ENCODE measurements at regions not wholly inside any gene's neighbourhood (a gene's known extent, or its start where the extent isn't known, plus 50 kb on each side); places are given as distances from the start of the nearest gene placed in this dataset.

- no peak for DNase-seq (ENCODE audit: low spot score)
- TF ChIP-seq CTCF (IDR thresholded peaks at IDR 0.05; ENCODE audit: extremely low read depth, missing control alignments) = no peak
Measured at GRCh38 chr19:30920222-30920621, 429.0 kb downstream of the TSHZ3 start.

DNA sequence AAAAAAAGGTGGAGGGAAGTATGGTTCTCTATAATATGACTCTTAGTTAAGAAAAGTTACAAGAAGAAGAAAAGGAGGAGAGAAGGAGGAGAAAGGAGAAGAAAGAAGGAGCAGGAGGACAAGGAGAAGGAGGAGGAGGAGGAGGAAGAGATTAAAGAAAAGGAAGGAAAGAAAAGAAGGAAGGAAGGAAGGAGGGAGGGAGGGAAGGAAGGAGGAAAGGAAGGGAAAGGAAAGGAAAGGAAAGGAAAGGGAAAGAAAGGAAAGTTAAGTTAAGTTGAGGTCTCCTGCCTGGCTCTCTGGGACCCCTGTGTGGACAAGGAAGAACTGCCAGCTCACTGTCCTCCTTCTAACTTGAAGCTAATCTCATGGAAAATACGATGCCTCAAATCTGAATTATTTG lies 429.5 kb downstream of the TSHZ3 start:
- no peak for TF ChIP-seq CTCF (IDR thresholded peaks at IDR 0.05; ENCODE audit: extremely low read depth, missing control alignments)
- no peak for DNase-seq (ENCODE audit: low spot score)

DNA sequence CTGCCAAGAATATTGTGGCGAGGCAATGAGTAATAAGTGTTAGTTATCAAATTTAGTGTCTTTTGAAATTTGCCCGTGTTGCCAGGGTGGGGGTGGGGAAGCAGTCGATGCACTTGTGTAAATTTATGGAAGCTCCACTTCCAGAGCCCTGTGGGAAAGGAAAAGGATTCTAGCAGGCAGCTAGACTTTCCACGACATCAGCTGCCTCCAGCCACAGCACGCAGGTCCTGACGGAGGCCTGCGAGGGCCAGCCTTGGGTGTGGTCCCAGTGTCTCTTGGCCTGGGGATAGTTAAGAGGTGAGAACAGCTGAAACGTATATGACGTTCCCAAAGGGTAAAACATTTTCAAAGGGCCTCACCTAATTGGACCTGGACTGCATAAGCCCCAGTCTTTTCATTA lies 433.0 kb downstream of the TSHZ3 start:
- no peak for TF ChIP-seq CTCF (IDR thresholded peaks at IDR 0.05; ENCODE audit: extremely low read depth, missing control alignments)

DNA sequence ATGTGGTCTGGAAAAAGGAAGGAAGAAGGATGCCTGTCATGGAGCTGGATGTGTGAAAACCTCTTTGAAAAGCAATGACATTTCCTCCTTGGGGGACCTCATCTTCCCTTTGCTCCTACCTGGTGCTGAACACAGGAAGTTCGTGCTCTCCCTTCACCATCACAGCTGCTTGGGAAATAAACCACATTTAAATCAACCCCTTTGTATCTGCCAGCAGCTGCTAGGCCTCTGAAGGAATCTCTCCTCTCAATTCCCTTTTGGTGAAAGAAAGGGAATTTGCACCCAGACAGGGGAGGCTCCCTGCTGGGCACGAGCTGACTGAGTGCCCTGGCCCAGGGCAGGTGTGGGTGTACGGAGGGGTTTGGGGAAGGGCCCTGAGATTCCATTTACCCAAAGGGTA lies 437.7 kb downstream of the TSHZ3 start:
- no peak for TF ChIP-seq CTCF (IDR thresholded peaks at IDR 0.05; ENCODE audit: extremely low read depth, missing control alignments)
- DNase-seq (ENCODE audit: low spot score) = no peak

More for the DNA sequence above, 433.0 kb downstream of the TSHZ3 start:
- no peak for DNase-seq (ENCODE audit: low spot score)

DNA sequence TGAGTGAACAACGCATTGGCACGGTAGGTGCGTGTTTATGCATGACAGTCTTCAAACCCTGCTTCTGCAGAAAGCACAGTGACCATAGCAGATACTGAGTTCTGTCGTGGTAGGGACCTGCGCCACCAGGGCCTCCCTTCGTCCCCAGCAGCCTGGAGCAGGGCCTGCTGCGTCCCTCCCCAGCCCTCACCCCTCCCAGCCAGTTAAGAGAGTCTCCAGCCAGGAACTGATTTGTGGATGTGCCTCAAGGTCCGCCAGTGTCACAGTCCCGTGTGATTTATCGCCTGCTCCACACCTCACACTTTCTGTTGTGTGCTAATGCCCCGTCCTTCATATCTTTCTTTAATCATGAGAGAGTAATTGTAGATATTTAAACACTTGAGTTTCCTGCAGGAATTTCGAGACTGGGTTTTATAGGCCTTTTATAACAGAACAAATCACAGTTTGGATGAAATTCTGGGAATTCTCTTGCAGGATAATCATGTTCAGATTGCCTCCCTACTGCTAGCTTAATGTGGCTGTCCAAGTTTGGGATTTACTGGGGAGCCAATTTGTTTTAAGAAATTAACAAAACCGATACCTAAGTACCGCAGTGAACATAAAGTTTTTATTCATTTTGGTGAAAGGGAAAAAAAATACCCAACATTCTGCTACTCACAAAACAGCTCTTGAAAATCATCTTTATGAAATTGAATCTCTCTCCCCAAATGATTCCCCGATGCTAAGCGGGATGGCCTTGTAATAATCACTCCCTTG lies 438.6 kb downstream of the TSHZ3 start:
- no peak for DNase-seq (ENCODE audit: low spot score)
- TF ChIP-seq CTCF (IDR thresholded peaks at IDR 0.05; ENCODE audit: extremely low read depth, missing control alignments) = no peak

GRCh38 chr19:30909216-30909615 lies 440.0 kb downstream of the TSHZ3 start:
- no peak for DNase-seq (ENCODE audit: low spot score)
- TF ChIP-seq CTCF (IDR thresholded peaks at IDR 0.05; ENCODE audit: extremely low read depth, missing control alignments) = no peak

DNA sequence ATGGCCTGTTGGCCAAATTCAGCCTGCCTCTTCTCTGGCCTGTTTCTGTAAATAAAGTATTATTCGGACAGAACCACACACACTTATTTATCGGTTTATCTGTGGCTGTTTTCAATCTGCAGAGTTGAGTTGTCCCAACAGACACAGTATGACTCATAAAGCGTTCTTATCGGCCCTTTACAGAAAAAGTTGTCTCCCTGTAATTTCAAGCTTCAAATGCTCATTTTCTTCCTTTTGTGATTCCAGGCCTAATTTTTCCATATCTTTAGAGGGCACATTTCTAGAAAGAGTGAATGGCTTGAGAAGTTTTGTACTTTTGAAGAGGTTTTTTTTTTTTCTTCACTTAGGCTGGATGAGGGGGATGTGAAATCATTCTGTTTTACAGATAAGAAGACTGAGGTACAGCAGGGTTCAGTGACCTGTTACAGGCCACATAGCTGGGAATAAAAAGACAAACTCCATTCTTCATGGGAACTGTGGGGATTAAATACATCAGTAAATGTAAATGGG lies 440.9 kb downstream of the TSHZ3 start:
- no peak for TF ChIP-seq CTCF (IDR thresholded peaks at IDR 0.05; ENCODE audit: extremely low read depth, missing control alignments)
- DNase-seq (ENCODE audit: low spot score) = no peak
